H9 (cell line): ENCODE measurements at regions not wholly inside any gene's neighbourhood (a gene's known extent, or its start where the extent isn't known, plus 50 kb on each side); places are given as distances from the start of the nearest gene placed in this dataset.

Experiments
- DNase-seq: peaks from one replicate; pipeline ENCODE4 v3.0.0-alpha.2; 2017
- H2AFZ ChIP-seq: one replicate; pipeline ENCODE4 v1.6.1; 2013; ENCODE audit warnings: mild to moderate bottlenecking, low read length, control low read depth, moderate library complexity
- H2AK5ac ChIP-seq: 2 replicates; pipeline ENCODE4 v1.6.1; 2013; ENCODE audit warnings: low read length, control low read depth, mixed read lengths; ENCODE audit not compliant: insufficient read length
- H2BK120ac ChIP-seq: one replicate; pipeline ENCODE4 v1.6.1; 2013; ENCODE audit warnings: low read depth, mild to moderate bottlenecking, low read length, control low read depth, inconsistent platforms; ENCODE audit not compliant: poor library complexity, severe bottlenecking
- H2BK12ac ChIP-seq: 2 replicates; pipeline ENCODE4 v1.6.1; 2013; ENCODE audit warnings: low read length, control low read depth, mixed read lengths, low read depth; ENCODE audit not compliant: insufficient read length
- H2BK15ac ChIP-seq: 2 replicates; pipeline ENCODE4 v1.6.1; 2013; ENCODE audit warnings: low read depth, low read length, control low read depth
- H2BK20ac ChIP-seq: one replicate; pipeline ENCODE4 v1.6.1; 2013; ENCODE audit warnings: low read depth, mild to moderate bottlenecking, low read length, control low read depth, inconsistent platforms; ENCODE audit not compliant: poor library complexity, severe bottlenecking
- H2BK5ac ChIP-seq: 2 replicates; pipeline ENCODE4 v1.6.1; 2013; ENCODE audit warnings: low read length, control low read depth, mixed read lengths; ENCODE audit not compliant: insufficient read length
- H3K14ac ChIP-seq: 2 replicates; pipeline ENCODE4 v1.6.1; 2013; ENCODE audit warnings: low read length, control low read depth; ENCODE audit not compliant: insufficient read depth
- H3K18ac ChIP-seq: 2 replicates; pipeline ENCODE4 v1.6.1; 2013; ENCODE audit warnings: low read depth, mild to moderate bottlenecking, mixed read lengths, low read length, control low read depth; ENCODE audit not compliant: insufficient read length
- H3K23ac ChIP-seq: 2 replicates; pipeline ENCODE4 v1.6.1; 2013; ENCODE audit warnings: low read length, control low read depth, mixed read lengths, low read depth; ENCODE audit not compliant: insufficient read length
- H3K23me2 ChIP-seq: 2 replicates; pipeline ENCODE4 v1.6.1; 2013; ENCODE audit warnings: low read depth, mild to moderate bottlenecking, mixed read lengths, low read length, control low read depth; ENCODE audit not compliant: insufficient read length, poor library complexity, severe bottlenecking
- H3K27ac ChIP-seq: 2 replicates; pipeline ENCODE4 v1.5.1; 2013; ENCODE audit warnings: low read length, control low read depth, mixed read lengths, low read depth; ENCODE audit not compliant: insufficient read length
- H3K27me3 ChIP-seq: 2 replicates; pipeline ENCODE4 v1.6.1; 2013; ENCODE audit warnings: low read length, control low read depth, inconsistent platforms; ENCODE audit not compliant: insufficient read depth
- H3K4ac ChIP-seq: 2 replicates; pipeline ENCODE4 v1.6.1; 2013; ENCODE audit warnings: low read depth, mild to moderate bottlenecking, control low read depth, inconsistent platforms, low read length, moderate library complexity
- H3K4me1 ChIP-seq: 2 replicates; pipeline ENCODE4 v1.6.1; 2013; ENCODE audit warnings: low read length, control low read depth, inconsistent platforms; ENCODE audit not compliant: insufficient read depth
- H3K4me2 ChIP-seq: 2 replicates; pipeline ENCODE4 v1.6.1; 2013; ENCODE audit warnings: low read length, control low read depth, mixed read lengths; ENCODE audit not compliant: insufficient read length, insufficient read depth
- H3K56ac ChIP-seq: 2 replicates; pipeline ENCODE4 v1.6.1; 2013; ENCODE audit warnings: low read depth, mild to moderate bottlenecking, mixed read lengths, low read length, control low read depth; ENCODE audit not compliant: insufficient read length
- H3K79me1 ChIP-seq: 2 replicates; pipeline ENCODE4 v1.6.1; 2013; ENCODE audit warnings: low read depth, mild to moderate bottlenecking, moderate library complexity, low read length, control low read depth, inconsistent platforms; ENCODE audit not compliant: insufficient read depth, poor library complexity, severe bottlenecking
- H3K79me2 ChIP-seq: 2 replicates; pipeline ENCODE4 v1.6.1; 2013; ENCODE audit warnings: low read length, control low read depth, inconsistent platforms; ENCODE audit not compliant: insufficient read depth
- H3K9ac ChIP-seq: 2 replicates; pipeline ENCODE4 v1.6.1; 2013; ENCODE audit warnings: low read length, control low read depth, mixed read lengths; ENCODE audit not compliant: insufficient read length; ENCODE audit errors: extremely low read depth
- H3K9me3 ChIP-seq: one replicate; pipeline ENCODE4 v1.6.1; 2013; ENCODE audit warnings: low read depth, low read length, inconsistent platforms; ENCODE audit not compliant: control insufficient read depth
- H3T11ph ChIP-seq: one replicate; pipeline ENCODE4 v1.6.1; 2013; ENCODE audit warnings: mild to moderate bottlenecking, low read length, control low read depth, inconsistent platforms
- H4K20me1 ChIP-seq: one replicate; pipeline ENCODE4 v1.6.1; 2013; ENCODE audit not compliant: control insufficient read depth, insufficient read length, insufficient read depth
- H4K5ac ChIP-seq: 2 replicates; pipeline ENCODE4 v1.6.1; 2013; ENCODE audit warnings: low read depth, mild to moderate bottlenecking, mixed read lengths, low read length, control low read depth; ENCODE audit not compliant: insufficient read length
- H4K8ac ChIP-seq: replicated peaks from 2 replicates; pipeline ENCODE4 v1.6.1; 2013; ENCODE audit warnings: low read length, control low read depth, mixed read lengths, low read depth; ENCODE audit not compliant: insufficient read length
- H4K91ac ChIP-seq: 2 replicates; pipeline ENCODE4 v1.6.1; 2013; ENCODE audit warnings: low read depth, mild to moderate bottlenecking, moderate library complexity, mixed read lengths, low read length, control low read depth; ENCODE audit not compliant: insufficient read length
- H3K27ac Mint-ChIP-seq, 3 experiments: 2 replicates in 2 of 3; 3 replicates in 1 of 3; pipeline ENCODE4 v1.8.0; 2020 to 2021; ENCODE audit warnings: mixed read lengths in 3 of 3, mild to moderate bottlenecking in 1 of 3, moderate library complexity in 1 of 3
- H3K27me3 Mint-ChIP-seq: 2 replicates; pipeline ENCODE4 v1.8.0; 2021; ENCODE audit warnings: low read depth, mild to moderate bottlenecking, moderate library complexity, mixed read lengths
- H3K36me3 Mint-ChIP-seq, 3 experiments: 2 replicates in 2 of 3; 3 replicates in 1 of 3; pipeline ENCODE4 v1.8.0; 2020 to 2021; ENCODE audit warnings: low read depth in 3 of 3, mixed read lengths in 3 of 3; ENCODE audit not compliant: insufficient read depth in 1 of 3
- H3K4me1 Mint-ChIP-seq, 2 experiments: 2 replicates each; pipeline ENCODE4 v1.8.0; 2020; ENCODE audit warnings: mixed read lengths in 2 of 2
- H3K4me3 Mint-ChIP-seq, 2 experiments: 2 replicates in 1 of 2; 3 replicates in 1 of 2; pipeline ENCODE4 v1.8.0; 2020 to 2021; ENCODE audit warnings: mild to moderate bottlenecking in 2 of 2, mixed read lengths in 2 of 2, moderate library complexity in 1 of 2
- H3K9me3 Mint-ChIP-seq, 2 experiments: 2 replicates in 1 of 2; 3 replicates in 1 of 2; pipeline ENCODE4 v1.8.0; 2020; ENCODE audit warnings: mild to moderate bottlenecking in 2 of 2, mixed read lengths in 2 of 2, moderate library complexity in 1 of 2
- WGBS: extraction: QIAGEN DNeasy Blood & Tissue Kit; methylation state at CpG from one replicate; pipeline ENCODE4 v1.1.7; 2013; ENCODE audit warnings: missing lambda C conversion rate, low lambda C conversion rate, mixed read lengths; ENCODE audit not compliant: insufficient read length; ENCODE audit errors: extremely low coverage; 5-methylcytosine and 5-hydroxymethylcytosine counted together
- TF ChIP-seq, protein P1 (sequence below): fragments of 200-600 bp; sonication (generic); conservative IDR thresholded peaks from 3 replicates; pipeline ENCODE4 v1.8.0; 2021; ENCODE audit warnings: antibody characterized with exemption, mild to moderate bottlenecking

GRCh38 chr6:2596222-2596621, 154.5 kb downstream of the MYLK4 start:
- no peak overlapping the region for H3K18ac ChIP-seq
- H3K4me1 ChIP-seq = no peaks in the 10 kb centered on the region
- no peak overlapping the region for H4K8ac ChIP-seq
- H3K14ac ChIP-seq = no peak overlapping the region
- no peak overlapping the region for H3K56ac ChIP-seq
- no peaks in the 10 kb centered on the region for H3K36me3 Mint-ChIP-seq
- H3K27me3 Mint-ChIP-seq = no peaks in the 10 kb centered on the region; the same call in 1 of the 2 replicates
- H3T11ph ChIP-seq = no peak overlapping the region
- no peaks in the 10 kb centered on the region for H3K9me3 ChIP-seq
- H4K20me1 ChIP-seq = no peaks in the 10 kb centered on the region
- H3K27me3 ChIP-seq = no peaks in the 10 kb centered on the region
- no peak overlapping the region for H3K27ac ChIP-seq
- no peak overlapping the region for H4K91ac ChIP-seq
- H4K5ac ChIP-seq = no peak overlapping the region
- WGBS = no CpG with 5 or more reads among the region's 1 CpG
- H2BK15ac ChIP-seq = no peak overlapping the region
- H2AFZ ChIP-seq = no peak overlapping the region
- DNase-seq = peak; percentile 71
- H3K27ac Mint-ChIP-seq = no peak overlapping the region
- TF ChIP-seq, protein P1, sequence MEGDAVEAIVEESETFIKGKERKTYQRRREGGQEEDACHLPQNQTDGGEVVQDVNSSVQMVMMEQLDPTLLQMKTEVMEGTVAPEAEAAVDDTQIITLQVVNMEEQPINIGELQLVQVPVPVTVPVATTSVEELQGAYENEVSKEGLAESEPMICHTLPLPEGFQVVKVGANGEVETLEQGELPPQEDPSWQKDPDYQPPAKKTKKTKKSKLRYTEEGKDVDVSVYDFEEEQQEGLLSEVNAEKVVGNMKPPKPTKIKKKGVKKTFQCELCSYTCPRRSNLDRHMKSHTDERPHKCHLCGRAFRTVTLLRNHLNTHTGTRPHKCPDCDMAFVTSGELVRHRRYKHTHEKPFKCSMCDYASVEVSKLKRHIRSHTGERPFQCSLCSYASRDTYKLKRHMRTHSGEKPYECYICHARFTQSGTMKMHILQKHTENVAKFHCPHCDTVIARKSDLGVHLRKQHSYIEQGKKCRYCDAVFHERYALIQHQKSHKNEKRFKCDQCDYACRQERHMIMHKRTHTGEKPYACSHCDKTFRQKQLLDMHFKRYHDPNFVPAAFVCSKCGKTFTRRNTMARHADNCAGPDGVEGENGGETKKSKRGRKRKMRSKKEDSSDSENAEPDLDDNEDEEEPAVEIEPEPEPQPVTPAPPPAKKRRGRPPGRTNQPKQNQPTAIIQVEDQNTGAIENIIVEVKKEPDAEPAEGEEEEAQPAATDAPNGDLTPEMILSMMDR = peak; percentile 84
- no peaks in the 10 kb centered on the region for H3K4me1 Mint-ChIP-seq
- no peaks in the 10 kb centered on the region; a peak in 1 of 5 replicates for H3K9me3 Mint-ChIP-seq
- H3K4me2 ChIP-seq = no peak overlapping the region
- no peak overlapping the region for H3K4me3 Mint-ChIP-seq
- H3K9ac ChIP-seq = no peak overlapping the region
- no peak overlapping the region for H2BK120ac ChIP-seq
- H2BK5ac ChIP-seq = no peak overlapping the region
- no peaks in the 10 kb centered on the region for H3K79me2 ChIP-seq
- no peak overlapping the region for H2BK20ac ChIP-seq
- H3K23ac ChIP-seq = no peak overlapping the region
- H3K23me2 ChIP-seq = no peaks in the 10 kb centered on the region
- H3K79me1 ChIP-seq = no peaks in the 10 kb centered on the region
- no peak overlapping the region for H2AK5ac ChIP-seq
- no peak overlapping the region for H3K4ac ChIP-seq
- H2BK12ac ChIP-seq = no peak overlapping the region
